ENCODE measurements at regions not wholly inside any gene's neighbourhood (a gene's known extent, or its start where the extent isn't known, plus 50 kb on each side); places are given as distances from the start of the nearest gene placed in this dataset.
A peak's percentile ranks its signal among the peaks of the same experiment; 100 is the strongest.
"Not testable (repeated sequence)": the region's sequence is repeated elsewhere in the genome, so short reads cannot be mapped to it uniquely, and the experiment has no call there.

DNA sequence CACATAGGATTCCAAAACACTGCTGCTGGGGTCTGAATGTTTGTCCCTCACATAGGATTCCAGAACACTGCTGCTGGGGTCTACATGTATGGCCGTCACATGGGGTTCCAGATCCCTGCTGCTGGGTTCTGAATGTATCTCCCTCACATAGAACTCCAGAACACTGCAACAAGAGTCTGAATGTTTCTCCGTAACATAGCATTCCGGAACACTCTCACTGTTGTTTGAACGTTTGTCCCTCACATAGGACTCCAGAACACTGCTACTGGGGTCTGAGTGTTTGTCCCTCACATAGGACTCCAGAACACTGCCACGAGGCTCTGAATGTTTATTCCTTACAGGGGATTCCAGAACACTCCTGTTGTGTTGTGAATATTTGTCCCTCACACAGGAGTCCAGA, 216.8 kb downstream of the FOXD4L6 start:
- Mint-ChIP-seq H3K4me3 (no peak overlapping the region), H3K36me3 (peaks cover 21 to 67% of the 10 kb centered on the region in 2 donors), H3K27me3 (peaks cover 2 to 5% of the 10 kb centered on the region in 2 donors), H3K27ac (no peak overlapping the region), H3K4me1 (no peaks in the 10 kb centered on the region), H3K9me3 (peaks cover 8 to 100% (median 98%) of the 10 kb centered on the region in 8 donors)
- ChIA-PET POLR2A (ENCODE audit: partially characterized antibody) (no interaction called here), CTCF (ENCODE audit: partially characterized antibody) (no interaction called here)
- no peak overlapping the region for H3K4me3 ChIP-seq (ENCODE audit: low read length in 2 of 2)
- H3K4me1 ChIP-seq (ENCODE audit: insufficient read depth, low read length) = no peaks in the 10 kb centered on the region
- intact Hi-C loops (cut with micrococcal nuclease) = no loop called here
- H3K9me3 ChIP-seq (ENCODE audit: control insufficient read depth in 1 of 2, low read length in 2 of 2) = peaks cover 12 to 79% of the 10 kb centered on the region in 2 donors
- no peak overlapping the region for H3K27ac ChIP-seq (ENCODE audit: low read depth, low read length)
- DNase-seq = no peak
- H3K27me3 ChIP-seq (ENCODE audit: insufficient read depth, low read length) = no peaks in the 10 kb centered on the region
- no peaks in the 10 kb centered on the region for H3K36me3 ChIP-seq (ENCODE audit: insufficient read depth, low read length)

DNA sequence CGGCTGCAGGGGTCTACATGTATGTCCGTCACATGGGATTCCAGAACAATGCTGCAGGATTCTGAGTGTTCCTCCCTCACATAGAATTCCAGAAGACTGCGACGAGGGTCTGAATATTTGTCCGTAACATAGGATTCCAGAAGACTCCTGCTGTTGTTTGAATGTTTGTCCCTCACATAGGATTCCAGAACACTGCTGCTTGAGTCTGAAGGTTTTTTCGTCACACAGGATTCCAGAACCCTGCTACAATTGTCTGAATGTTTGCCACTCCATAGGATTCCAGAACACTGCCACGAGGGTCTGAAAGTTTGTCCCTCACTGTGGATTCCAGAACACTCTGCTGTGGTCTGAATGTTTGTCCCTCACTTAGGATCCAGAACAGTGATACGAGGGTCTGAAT, 217.5 kb downstream of the FOXD4L6 start:
- DNase-seq; H3K36me3 ChIP-seq (ENCODE audit: insufficient read depth, low read length); H3K4me1 Mint-ChIP-seq; H3K27ac ChIP-seq (ENCODE audit: low read depth, low read length); H3K4me3 ChIP-seq (ENCODE audit: low read length in 2 of 2); H3K27ac Mint-ChIP-seq; H3K4me3 Mint-ChIP-seq; POLR2A ChIA-PET (ENCODE audit: partially characterized antibody); H3K27me3 Mint-ChIP-seq; intact Hi-C loops (cut with micrococcal nuclease); CTCF ChIA-PET (ENCODE audit: partially characterized antibody); H3K27me3 ChIP-seq (ENCODE audit: insufficient read depth, low read length); H3K4me1 ChIP-seq (ENCODE audit: insufficient read depth, low read length): not testable (repeated sequence)
- peaks cover 8 to 100% (median 99%) of the 10 kb centered on the region in 8 donors for H3K9me3 Mint-ChIP-seq
- H3K36me3 Mint-ChIP-seq = peaks cover 19 to 65% of the 10 kb centered on the region in 2 donors
- H3K9me3 ChIP-seq (ENCODE audit: control insufficient read depth in 1 of 2, low read length in 2 of 2) = peaks cover 12 to 78% of the 10 kb centered on the region in 2 donors

GRCh38 chr9:40909821-40910220, 218.7 kb downstream of the FOXD4L6 start:
- no peaks in the 10 kb centered on the region for H3K4me1 ChIP-seq (ENCODE audit: insufficient read depth, low read length)
- ChIA-PET CTCF (ENCODE audit: partially characterized antibody) (no interaction called here), POLR2A (ENCODE audit: partially characterized antibody) (no interaction called here)
- no peak overlapping the region for H3K27ac Mint-ChIP-seq
- no peaks in the 10 kb centered on the region for H3K36me3 ChIP-seq (ENCODE audit: insufficient read depth, low read length)
- peaks cover 16 to 63% of the 10 kb centered on the region in 2 donors for H3K36me3 Mint-ChIP-seq
- DNase-seq = no peak
- H3K4me3 ChIP-seq (ENCODE audit: low read length in 2 of 2) = no peak overlapping the region
- intact Hi-C loops (cut with micrococcal nuclease) = no loop called here
- H3K4me1 Mint-ChIP-seq = no peaks in the 10 kb centered on the region
- no peak overlapping the region for H3K4me3 Mint-ChIP-seq
- H3K27ac ChIP-seq (ENCODE audit: low read depth, low read length) = no peak overlapping the region
- peaks cover 4 to 100% (median 99%) of the 10 kb centered on the region in 8 donors for H3K9me3 Mint-ChIP-seq
- no peaks in the 10 kb centered on the region for H3K27me3 ChIP-seq (ENCODE audit: insufficient read depth, low read length)
- H3K9me3 ChIP-seq (ENCODE audit: control insufficient read depth in 1 of 2, low read length in 2 of 2) = peaks cover 6 to 78% of the 10 kb centered on the region in 2 donors
- H3K27me3 Mint-ChIP-seq = peaks cover 2 to 5% of the 10 kb centered on the region in 2 donors

GRCh38 chr9:40909111-40909510, 219.4 kb downstream of the FOXD4L6 start:
- H3K9me3 ChIP-seq (ENCODE audit: control insufficient read depth in 1 of 2, low read length in 2 of 2) = peaks cover 6 to 71% of the 10 kb centered on the region in 2 donors
- intact Hi-C loops (cut with micrococcal nuclease); POLR2A ChIA-PET (ENCODE audit: partially characterized antibody): not testable (repeated sequence)

GRCh38 chr9:40907657-40908624, 220.5 kb downstream of the FOXD4L6 start:
- Histone ChIP-seq H3K36me3 (ENCODE audit: insufficient read depth, low read length) (no peaks in the 10 kb centered on the region), H3K9me3 (ENCODE audit: control insufficient read depth in 1 of 2, low read length in 2 of 2) (peaks cover 6 to 62% of the 10 kb centered on the region in 2 donors), H3K27me3 (ENCODE audit: insufficient read depth, low read length) (no peaks in the 10 kb centered on the region), H3K4me3 (ENCODE audit: low read length in 2 of 2) (peak overlapping the region in 1 of 2 donors; percentile 2), H3K4me1 (ENCODE audit: insufficient read depth, low read length) (no peaks in the 10 kb centered on the region), H3K27ac (ENCODE audit: low read depth, low read length) (no peak overlapping the region)
- Mint-ChIP-seq H3K36me3 (peaks cover 16 to 64% of the 10 kb centered on the region in 2 donors), H3K27ac (no peak overlapping the region), H3K9me3 (peaks cover under 1 to 100% (median 99%) of the 10 kb centered on the region in 8 donors), H3K4me3 (no peak overlapping the region), H3K4me1 (no peaks in the 10 kb centered on the region), H3K27me3 (peaks cover 2 to 5% of the 10 kb centered on the region in 2 donors)
- DNase-seq = no peak
- ChIA-PET CTCF (ENCODE audit: partially characterized antibody) (no interaction called here), POLR2A (ENCODE audit: partially characterized antibody) (no interaction called here)
- intact Hi-C loops (cut with micrococcal nuclease) = no loop called here

More at GRCh38 chr9:40909111-40909510, 219.4 kb downstream of the FOXD4L6 start:
- Mint-ChIP-seq H3K9me3 (peaks cover 0 to 100% (median 99%) of the 10 kb centered on the region in 8 donors), H3K36me3 (peaks cover 13 to 63% of the 10 kb centered on the region in 2 donors)
- H3K4me1 Mint-ChIP-seq; H3K27ac ChIP-seq (ENCODE audit: low read depth, low read length); DNase-seq; H3K27me3 ChIP-seq (ENCODE audit: insufficient read depth, low read length); H3K27me3 Mint-ChIP-seq; CTCF ChIA-PET (ENCODE audit: partially characterized antibody); H3K27ac Mint-ChIP-seq; H3K36me3 ChIP-seq (ENCODE audit: insufficient read depth, low read length); H3K4me1 ChIP-seq (ENCODE audit: insufficient read depth, low read length); H3K4me3 Mint-ChIP-seq: not testable (repeated sequence)
- peak overlapping the region in 1 of 2 donors; percentile 2 for H3K4me3 ChIP-seq (ENCODE audit: low read length in 2 of 2)

DNA sequence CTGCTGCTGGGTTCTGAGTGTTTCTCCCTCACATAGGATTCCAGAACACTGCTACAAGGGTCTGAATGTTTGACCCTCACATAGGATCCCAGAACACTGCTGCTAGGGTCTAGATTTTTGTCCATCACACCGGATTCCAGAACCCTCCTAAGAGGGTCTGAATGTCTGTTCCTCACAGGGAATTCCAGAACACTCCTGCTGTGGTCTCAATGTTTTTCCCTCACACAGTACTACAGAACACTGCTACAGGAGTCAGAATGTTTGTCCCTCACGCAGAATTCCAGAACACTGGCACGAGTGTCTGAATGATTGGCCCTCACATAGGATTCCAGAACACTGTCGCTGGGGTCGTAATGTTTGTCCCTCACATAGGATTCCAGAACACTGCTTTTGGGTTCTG, 221.6 kb downstream of the FOXD4L6 start:
- H3K27ac ChIP-seq (ENCODE audit: low read depth, low read length); H3K4me1 ChIP-seq (ENCODE audit: insufficient read depth, low read length); H3K4me3 Mint-ChIP-seq; H3K4me3 ChIP-seq (ENCODE audit: low read length in 2 of 2); H3K27me3 Mint-ChIP-seq; CTCF ChIA-PET (ENCODE audit: partially characterized antibody); POLR2A ChIA-PET (ENCODE audit: partially characterized antibody); H3K27me3 ChIP-seq (ENCODE audit: insufficient read depth, low read length); H3K27ac Mint-ChIP-seq; H3K4me1 Mint-ChIP-seq; H3K36me3 ChIP-seq (ENCODE audit: insufficient read depth, low read length); intact Hi-C loops (cut with micrococcal nuclease); DNase-seq: not testable (repeated sequence)
- peaks cover 6 to 60% of the 10 kb centered on the region in 2 donors for H3K9me3 ChIP-seq (ENCODE audit: control insufficient read depth in 1 of 2, low read length in 2 of 2)
- Mint-ChIP-seq H3K9me3 (peaks cover 4 to 100% (median 99%) of the 10 kb centered on the region in 8 donors), H3K36me3 (peaks cover 21 to 60% of the 10 kb centered on the region in 2 donors)

DNA sequence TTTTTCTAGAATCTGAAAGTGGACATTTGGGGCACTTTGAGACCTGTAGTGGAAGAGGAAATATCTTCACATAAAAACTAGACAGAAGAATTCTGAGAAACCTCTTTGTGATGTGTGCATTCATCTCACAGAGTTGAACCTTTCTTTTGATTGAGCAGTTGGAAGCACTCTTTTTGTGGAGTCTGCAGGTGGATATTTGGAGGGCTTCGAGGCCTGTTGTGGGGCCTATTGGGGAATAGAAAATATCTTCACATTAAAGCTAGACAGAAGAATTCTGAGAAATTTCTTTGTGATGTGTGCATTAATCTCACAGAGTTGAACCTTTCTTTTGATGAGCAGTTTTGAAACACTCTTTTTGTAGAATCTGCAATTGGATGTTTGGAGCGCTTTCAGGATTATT, 236.2 kb downstream of the FOXD4L6 start:
- DNase-seq; intact Hi-C loops (cut with micrococcal nuclease); H3K4me1 Mint-ChIP-seq; H3K36me3 ChIP-seq (ENCODE audit: insufficient read depth, low read length); CTCF ChIA-PET (ENCODE audit: partially characterized antibody); H3K27me3 Mint-ChIP-seq; H3K27me3 ChIP-seq (ENCODE audit: insufficient read depth, low read length); H3K27ac Mint-ChIP-seq; H3K27ac ChIP-seq (ENCODE audit: low read depth, low read length); H3K4me1 ChIP-seq (ENCODE audit: insufficient read depth, low read length); H3K4me3 ChIP-seq (ENCODE audit: low read length in 2 of 2); POLR2A ChIA-PET (ENCODE audit: partially characterized antibody): not testable (repeated sequence)
- Mint-ChIP-seq H3K9me3 (peaks cover 2 to 100% (median 98%) of the 10 kb centered on the region in 8 donors), H3K4me3 (peak overlapping the region in 1 of 8 donors; percentile 10), H3K36me3 (peaks cover 40 to 81% of the 10 kb centered on the region in 2 donors)
- H3K9me3 ChIP-seq (ENCODE audit: control insufficient read depth in 1 of 2, low read length in 2 of 2) = peaks cover 4 to 34% of the 10 kb centered on the region in 2 donors

Measured in CD4-positive, alpha-beta memory T cell (primary cell).